GM23338 (cell line): ENCODE measurements at regions not wholly inside any gene's neighbourhood (a gene's known extent, or its start where the extent isn't known, plus 50 kb on each side); places are given as distances from the start of the nearest gene placed in this dataset.

Experiments
- ATAC-seq: fragments of 200-7000 bp; cut with Tn5 transposase; 3 replicates; pipeline ENCODE4 v1.9.1; 2020
- DNase-seq: peaks from one replicate; pipeline ENCODE4 v3.0.0-alpha.2; 2015; ENCODE audit warnings: low spot score
- H2AFZ ChIP-seq: fragments of 200-600 bp; sonication (generic); 2 replicates; pipeline ENCODE4 v1.8.0; 2016; ENCODE audit warnings: antibody characterized with exemption, mild to moderate bottlenecking, moderate library complexity
- H3F3A ChIP-seq: fragments of 200-600 bp; sonication (generic); replicated peaks from 2 replicates; pipeline ENCODE4 v1.8.0; 2017; ENCODE audit warnings: antibody characterized with exemption, mixed run types, low read depth
- H3K27ac ChIP-seq: fragments of 200-600 bp; sonication (generic); 2 replicates; pipeline ENCODE4 v1.6.1; 2016; ENCODE audit warnings: low read depth
- H3K27me3 ChIP-seq: fragments of 200-600 bp; sonication (generic); 2 replicates; pipeline ENCODE4 v1.8.0; 2016; ENCODE audit warnings: mild to moderate bottlenecking, mixed run types, moderate library complexity; ENCODE audit not compliant: insufficient read depth
- H3K36me3 ChIP-seq: fragments of 200-600 bp; sonication (generic); 2 replicates; pipeline ENCODE4 v1.8.0; 2016; ENCODE audit warnings: mild to moderate bottlenecking; ENCODE audit not compliant: insufficient read depth
- H3K4me1 ChIP-seq: fragments of 200-600 bp; sonication (generic); 2 replicates; pipeline ENCODE4 v1.8.0; 2016; ENCODE audit warnings: mild to moderate bottlenecking, moderate library complexity; ENCODE audit not compliant: insufficient read depth
- H3K4me2 ChIP-seq: fragments of 200-600 bp; sonication (generic); 2 replicates; pipeline ENCODE4 v1.7.1; 2017; ENCODE audit warnings: mixed run types
- H3K4me3 ChIP-seq: fragments of 200-600 bp; sonication (generic); 2 replicates; pipeline ENCODE4 v1.6.1; 2016; ENCODE audit warnings: mixed run types
- H3K79me2 ChIP-seq: fragments of 200-600 bp; sonication (generic); replicated peaks from 2 replicates; pipeline ENCODE4 v1.8.0; 2017; ENCODE audit warnings: mild to moderate bottlenecking; ENCODE audit not compliant: insufficient read depth
- H3K9me2 ChIP-seq: fragments of 200-600 bp; sonication (generic); 2 replicates; pipeline ENCODE4 v1.8.0; 2017; ENCODE audit not compliant: insufficient read depth
- H4K20me1 ChIP-seq: fragments of 200-600 bp; sonication (generic); replicated peaks from 2 replicates; pipeline ENCODE4 v1.8.0; 2017; ENCODE audit warnings: mild to moderate bottlenecking; ENCODE audit not compliant: insufficient read depth
- H3K27ac Mint-ChIP-seq: 2 replicates; pipeline ENCODE4 v1.8.0; 2020; ENCODE audit warnings: inconsistent platforms, mild to moderate bottlenecking, moderate library complexity, mixed read lengths
- H3K27me3 Mint-ChIP-seq: 3 replicates; pipeline ENCODE4 v1.8.0; 2022; ENCODE audit warnings: low read depth, mild to moderate bottlenecking, moderate library complexity, mixed read lengths, inconsistent platforms; ENCODE audit not compliant: insufficient read depth, poor library complexity
- H3K36me3 Mint-ChIP-seq: 3 replicates; pipeline ENCODE4 v1.8.0; 2021; ENCODE audit warnings: low read depth, mild to moderate bottlenecking, inconsistent platforms, moderate library complexity, mixed read lengths
- H3K4me1 Mint-ChIP-seq: 3 replicates; pipeline ENCODE4 v1.8.0; 2020; ENCODE audit warnings: mild to moderate bottlenecking, inconsistent platforms, mixed read lengths
- H3K4me3 Mint-ChIP-seq: 3 replicates; pipeline ENCODE4 v1.8.0; 2021; ENCODE audit warnings: moderate library complexity, mild to moderate bottlenecking, inconsistent platforms, mixed read lengths
- H3K9me3 Mint-ChIP-seq: 3 replicates; pipeline ENCODE4 v1.8.0; 2020; ENCODE audit warnings: moderate library complexity, mild to moderate bottlenecking, inconsistent platforms, mixed read lengths
- CREB1 ChIP-seq: fragments of 250-450 bp; sonication (Bioruptor Pico); IDR thresholded peaks from 2 replicates; pipeline ENCODE4 v1.5.0; 2020; ENCODE audit warnings: low read depth, mild to moderate bottlenecking, moderate library complexity
- EZH2phosphoT487 ChIP-seq: fragments of 200-600 bp; sonication (generic); IDR thresholded peaks from one replicate; pipeline ENCODE4 v1.8.1; 2018; ENCODE audit warnings: antibody characterized with exemption; ENCODE audit not compliant: unreplicated experiment
- JUNB ChIP-seq: IDR thresholded peaks from one replicate; pipeline ENCODE4 v1.6.1; 2016; ENCODE audit warnings: antibody characterized with exemption; ENCODE audit not compliant: unreplicated experiment
- NANOG ChIP-seq: IDR thresholded peaks from 2 replicates; pipeline ENCODE4 v1.6.1; 2016; ENCODE audit warnings: antibody characterized with exemption, borderline replicate concordance
- POLR2AphosphoS5 ChIP-seq: IDR thresholded peaks from 2 replicates; pipeline ENCODE4 v1.6.1; 2016; ENCODE audit warnings: antibody characterized with exemption, low read depth
- STAT1 ChIP-seq: IDR thresholded peaks from one replicate; pipeline ENCODE4 v1.6.1; 2016; ENCODE audit warnings: antibody characterized with exemption; ENCODE audit not compliant: unreplicated experiment
- ZNF331 ChIP-seq: fragments of 250-450 bp; sonication (Bioruptor Pico); IDR thresholded peaks from 2 replicates; pipeline ENCODE4 v1.5.0; 2020; ENCODE audit warnings: low read depth, mild to moderate bottlenecking, moderate library complexity
- TF ChIP-seq, protein P1 (sequence below): fragments of 250-450 bp; sonication (Bioruptor Pico); IDR thresholded peaks from 2 replicates; pipeline ENCODE4 v1.5.0; 2020; ENCODE audit warnings: mild to moderate bottlenecking, moderate library complexity
- TF ChIP-seq, protein P2 (sequence below): IDR thresholded peaks from 2 replicates; pipeline ENCODE4 v1.6.1; 2016; ENCODE audit warnings: antibody characterized with exemption
- TF ChIP-seq, protein P3 (sequence below): IDR thresholded peaks from one replicate; pipeline ENCODE4 v1.6.1; 2018; ENCODE audit warnings: antibody characterized with exemption; ENCODE audit not compliant: unreplicated experiment

DNA sequence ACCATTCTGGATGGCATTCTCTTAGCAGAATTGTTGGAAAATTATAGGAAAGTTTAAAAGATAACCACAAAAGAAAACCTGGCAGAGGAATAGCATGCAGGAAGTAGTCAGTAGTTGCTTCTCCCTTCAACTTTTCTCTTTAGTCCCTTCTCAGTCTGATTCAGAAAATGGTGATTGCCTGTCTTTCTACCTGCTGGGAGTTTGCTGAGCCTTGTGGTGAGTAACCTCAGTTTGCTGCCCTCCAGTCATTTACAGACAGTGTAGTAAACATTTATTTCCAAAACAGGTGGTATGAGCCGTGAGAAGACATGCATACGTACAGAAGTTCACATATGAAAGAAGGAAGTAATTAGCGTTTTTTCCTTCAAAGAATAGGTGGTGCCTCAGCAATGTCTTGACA, 224.7 kb upstream of the POU1F1 start (continued):
- TF ChIP-seq, protein P1, sequence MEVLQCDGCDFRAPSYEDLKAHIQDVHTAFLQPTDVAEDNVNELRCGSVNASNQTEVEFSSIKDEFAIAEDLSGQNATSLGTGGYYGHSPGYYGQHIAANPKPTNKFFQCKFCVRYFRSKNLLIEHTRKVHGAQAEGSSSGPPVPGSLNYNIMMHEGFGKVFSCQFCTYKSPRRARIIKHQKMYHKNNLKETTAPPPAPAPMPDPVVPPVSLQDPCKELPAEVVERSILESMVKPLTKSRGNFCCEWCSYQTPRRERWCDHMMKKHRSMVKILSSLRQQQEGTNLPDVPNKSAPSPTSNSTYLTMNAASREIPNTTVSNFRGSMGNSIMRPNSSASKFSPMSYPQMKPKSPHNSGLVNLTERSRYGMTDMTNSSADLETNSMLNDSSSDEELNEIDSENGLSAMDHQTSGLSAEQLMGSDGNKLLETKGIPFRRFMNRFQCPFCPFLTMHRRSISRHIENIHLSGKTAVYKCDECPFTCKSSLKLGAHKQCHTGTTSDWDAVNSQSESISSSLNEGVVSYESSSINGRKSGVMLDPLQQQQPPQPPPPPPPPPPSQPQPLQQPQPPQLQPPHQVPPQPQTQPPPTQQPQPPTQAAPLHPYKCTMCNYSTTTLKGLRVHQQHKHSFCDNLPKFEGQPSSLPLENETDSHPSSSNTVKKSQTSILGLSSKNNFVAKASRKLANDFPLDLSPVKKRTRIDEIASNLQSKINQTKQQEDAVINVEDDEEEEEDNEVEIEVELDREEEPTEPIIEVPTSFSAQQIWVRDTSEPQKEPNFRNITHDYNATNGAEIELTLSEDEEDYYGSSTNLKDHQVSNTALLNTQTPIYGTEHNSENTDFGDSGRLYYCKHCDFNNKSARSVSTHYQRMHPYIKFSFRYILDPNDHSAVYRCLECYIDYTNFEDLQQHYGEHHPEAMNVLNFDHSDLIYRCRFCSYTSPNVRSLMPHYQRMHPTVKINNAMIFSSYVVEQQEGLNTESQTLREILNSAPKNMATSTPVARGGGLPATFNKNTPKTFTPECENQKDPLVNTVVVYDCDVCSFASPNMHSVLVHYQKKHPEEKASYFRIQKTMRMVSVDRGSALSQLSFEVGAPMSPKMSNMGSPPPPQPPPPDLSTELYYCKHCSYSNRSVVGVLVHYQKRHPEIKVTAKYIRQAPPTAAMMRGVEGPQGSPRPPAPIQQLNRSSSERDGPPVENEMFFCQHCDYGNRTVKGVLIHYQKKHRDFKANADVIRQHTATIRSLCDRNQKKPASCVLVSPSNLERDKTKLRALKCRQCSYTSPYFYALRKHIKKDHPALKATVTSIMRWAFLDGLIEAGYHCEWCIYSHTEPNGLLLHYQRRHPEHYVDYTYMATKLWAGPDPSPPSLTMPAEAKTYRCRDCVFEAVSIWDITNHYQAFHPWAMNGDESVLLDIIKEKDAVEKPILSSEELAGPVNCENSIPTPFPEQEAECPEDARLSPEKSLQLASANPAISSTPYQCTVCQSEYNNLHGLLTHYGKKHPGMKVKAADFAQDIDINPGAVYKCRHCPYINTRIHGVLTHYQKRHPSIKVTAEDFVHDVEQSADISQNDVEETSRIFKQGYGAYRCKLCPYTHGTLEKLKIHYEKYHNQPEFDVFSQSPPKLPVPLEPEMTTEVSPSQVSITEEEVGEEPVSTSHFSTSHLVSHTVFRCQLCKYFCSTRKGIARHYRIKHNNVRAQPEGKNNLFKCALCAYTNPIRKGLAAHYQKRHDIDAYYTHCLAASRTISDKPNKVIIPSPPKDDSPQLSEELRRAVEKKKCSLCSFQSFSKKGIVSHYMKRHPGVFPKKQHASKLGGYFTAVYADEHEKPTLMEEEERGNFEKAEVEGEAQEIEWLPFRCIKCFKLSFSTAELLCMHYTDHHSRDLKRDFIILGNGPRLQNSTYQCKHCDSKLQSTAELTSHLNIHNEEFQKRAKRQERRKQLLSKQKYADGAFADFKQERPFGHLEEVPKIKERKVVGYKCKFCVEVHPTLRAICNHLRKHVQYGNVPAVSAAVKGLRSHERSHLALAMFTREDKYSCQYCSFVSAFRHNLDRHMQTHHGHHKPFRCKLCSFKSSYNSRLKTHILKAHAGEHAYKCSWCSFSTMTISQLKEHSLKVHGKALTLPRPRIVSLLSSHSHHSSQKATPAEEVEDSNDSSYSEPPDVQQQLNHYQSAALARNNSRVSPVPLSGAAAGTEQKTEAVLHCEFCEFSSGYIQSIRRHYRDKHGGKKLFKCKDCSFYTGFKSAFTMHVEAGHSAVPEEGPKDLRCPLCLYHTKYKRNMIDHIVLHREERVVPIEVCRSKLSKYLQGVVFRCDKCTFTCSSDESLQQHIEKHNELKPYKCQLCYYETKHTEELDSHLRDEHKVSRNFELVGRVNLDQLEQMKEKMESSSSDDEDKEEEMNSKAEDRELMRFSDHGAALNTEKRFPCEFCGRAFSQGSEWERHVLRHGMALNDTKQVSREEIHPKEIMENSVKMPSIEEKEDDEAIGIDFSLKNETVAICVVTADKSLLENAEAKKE: no peak
- TF ChIP-seq, protein P2, sequence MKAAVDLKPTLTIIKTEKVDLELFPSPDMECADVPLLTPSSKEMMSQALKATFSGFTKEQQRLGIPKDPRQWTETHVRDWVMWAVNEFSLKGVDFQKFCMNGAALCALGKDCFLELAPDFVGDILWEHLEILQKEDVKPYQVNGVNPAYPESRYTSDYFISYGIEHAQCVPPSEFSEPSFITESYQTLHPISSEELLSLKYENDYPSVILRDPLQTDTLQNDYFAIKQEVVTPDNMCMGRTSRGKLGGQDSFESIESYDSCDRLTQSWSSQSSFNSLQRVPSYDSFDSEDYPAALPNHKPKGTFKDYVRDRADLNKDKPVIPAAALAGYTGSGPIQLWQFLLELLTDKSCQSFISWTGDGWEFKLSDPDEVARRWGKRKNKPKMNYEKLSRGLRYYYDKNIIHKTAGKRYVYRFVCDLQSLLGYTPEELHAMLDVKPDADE: no peak
- no peak for TF ChIP-seq EZH2phosphoT487
- TF ChIP-seq JUNB: no peak
- TF ChIP-seq CREB1 (CRISPR knock-in tag): no peak
- TF ChIP-seq STAT1: no peak
- no peak for TF ChIP-seq ZNF331 (CRISPR knock-in tag)
- no peak for TF ChIP-seq POLR2AphosphoS5

DNA sequence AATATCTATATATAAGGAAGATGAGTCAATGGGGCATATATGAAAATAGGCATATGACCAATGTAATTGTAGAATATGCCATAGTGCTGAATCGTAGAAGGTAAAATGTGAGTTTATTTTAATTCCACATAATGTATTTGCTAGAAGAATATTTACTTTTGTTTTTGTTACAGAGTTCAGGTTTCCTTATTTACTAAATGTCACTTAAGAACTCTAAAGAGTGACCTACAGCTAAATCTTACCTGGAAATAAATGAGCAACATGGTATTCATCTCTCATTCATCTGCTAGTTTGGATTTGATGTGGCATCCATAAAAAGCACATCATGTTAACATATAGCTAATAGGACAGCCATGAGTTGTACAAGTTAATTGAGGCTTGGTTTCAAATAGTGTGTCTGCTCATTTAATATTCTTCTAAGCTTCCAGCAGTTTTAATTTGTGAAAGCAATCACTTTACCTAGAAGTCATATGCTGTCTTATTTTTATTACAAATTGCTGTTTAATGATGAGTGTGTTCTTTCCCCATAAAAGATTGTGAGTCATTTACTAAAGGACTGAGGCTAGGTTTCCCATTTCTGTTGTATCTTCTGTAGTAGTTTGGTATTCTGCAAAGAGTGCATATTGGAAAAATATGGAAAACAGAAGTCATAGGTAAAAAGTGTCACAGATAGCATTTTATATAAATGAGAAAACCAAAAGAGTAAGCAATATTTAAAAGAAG, 222.1 kb upstream of the POU1F1 start:
- no peaks in the 10 kb centered on the region for H3K79me2 ChIP-seq
- no peak for ATAC-seq
- Mint-ChIP-seq H3K4me1 (0 out of 3 replicates have a peak, but pooled peaks cover 2% of the 10 kb centered on the region), H3K4me3 (no peak overlapping the region), H3K27ac (no peak overlapping the region), H3K36me3 (no peaks in the 10 kb centered on the region), H3K27me3 (peaks cover 2% of the 10 kb centered on the region), H3K9me3 (no peaks in the 10 kb centered on the region)
- H4K20me1 ChIP-seq: no peaks in the 10 kb centered on the region
- no peaks in the 10 kb centered on the region for H3K9me2 ChIP-seq
- no peak overlapping the region for H2AFZ ChIP-seq
- no peaks in the 10 kb centered on the region for H3F3A ChIP-seq
- no peak overlapping the region for H3K4me2 ChIP-seq
- H3K27ac ChIP-seq: no peak overlapping the region
- H3K4me1 ChIP-seq: no peaks in the 10 kb centered on the region
- no peaks in the 10 kb centered on the region for H3K27me3 ChIP-seq
- no peak overlapping the region for H3K4me3 ChIP-seq
- no peak for DNase-seq
- no peaks in the 10 kb centered on the region for H3K36me3 ChIP-seq
- TF ChIP-seq NANOG (no peak), JUNB (no peak), POLR2AphosphoS5 (no peak)
- TF ChIP-seq, protein P3, sequence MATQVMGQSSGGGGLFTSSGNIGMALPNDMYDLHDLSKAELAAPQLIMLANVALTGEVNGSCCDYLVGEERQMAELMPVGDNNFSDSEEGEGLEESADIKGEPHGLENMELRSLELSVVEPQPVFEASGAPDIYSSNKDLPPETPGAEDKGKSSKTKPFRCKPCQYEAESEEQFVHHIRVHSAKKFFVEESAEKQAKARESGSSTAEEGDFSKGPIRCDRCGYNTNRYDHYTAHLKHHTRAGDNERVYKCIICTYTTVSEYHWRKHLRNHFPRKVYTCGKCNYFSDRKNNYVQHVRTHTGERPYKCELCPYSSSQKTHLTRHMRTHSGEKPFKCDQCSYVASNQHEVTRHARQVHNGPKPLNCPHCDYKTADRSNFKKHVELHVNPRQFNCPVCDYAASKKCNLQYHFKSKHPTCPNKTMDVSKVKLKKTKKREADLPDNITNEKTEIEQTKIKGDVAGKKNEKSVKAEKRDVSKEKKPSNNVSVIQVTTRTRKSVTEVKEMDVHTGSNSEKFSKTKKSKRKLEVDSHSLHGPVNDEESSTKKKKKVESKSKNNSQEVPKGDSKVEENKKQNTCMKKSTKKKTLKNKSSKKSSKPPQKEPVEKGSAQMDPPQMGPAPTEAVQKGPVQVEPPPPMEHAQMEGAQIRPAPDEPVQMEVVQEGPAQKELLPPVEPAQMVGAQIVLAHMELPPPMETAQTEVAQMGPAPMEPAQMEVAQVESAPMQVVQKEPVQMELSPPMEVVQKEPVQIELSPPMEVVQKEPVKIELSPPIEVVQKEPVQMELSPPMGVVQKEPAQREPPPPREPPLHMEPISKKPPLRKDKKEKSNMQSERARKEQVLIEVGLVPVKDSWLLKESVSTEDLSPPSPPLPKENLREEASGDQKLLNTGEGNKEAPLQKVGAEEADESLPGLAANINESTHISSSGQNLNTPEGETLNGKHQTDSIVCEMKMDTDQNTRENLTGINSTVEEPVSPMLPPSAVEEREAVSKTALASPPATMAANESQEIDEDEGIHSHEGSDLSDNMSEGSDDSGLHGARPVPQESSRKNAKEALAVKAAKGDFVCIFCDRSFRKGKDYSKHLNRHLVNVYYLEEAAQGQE: no peak
